A549 (cell line): ENCODE measurements at regions not wholly inside any gene's neighbourhood (a gene's known extent, or its start where the extent isn't known, plus 50 kb on each side); places are given as distances from the start of the nearest gene placed in this dataset.

Experiments
- ATAC-seq, 2 experiments: fragments of 200-7000 bp in 1 of 2; fragments of >200 bp in 1 of 2; cut with Nextera tagmentation in 1 of 2; cut with Tn5 transposase in 1 of 2; 3 replicates each; pipeline versions ENCODE4 v1.8.0 to v1.9.1; 2018 to 2020; ENCODE audit warnings: mild to moderate bottlenecking in 1 of 2, moderate library complexity in 1 of 2
- CTCF ChIA-PET: fragments of 300-600 bp; sonication (Branson Sonifier 250); formaldehyde crosslinking; extraction: SDS; loops from one replicate; lab custom pipeline; 2021; ENCODE audit warnings: antibody characterized with exemption, inconsistent platforms; lab: Yijun Ruan, JAX
- POLR2A ChIA-PET: fragments of 350-600 bp; formaldehyde crosslinking; extraction: SDS; loops from one replicate; lab custom pipeline; 2021; ENCODE audit warnings: antibody characterized with exemption, inconsistent platforms; lab: Yijun Ruan, JAX
- DNase-seq, 2 experiments: peaks; one replicate each; pipeline versions ENCODE4 v3.0.0 to v3.0.0-alpha.2; 2011 to 2016; ENCODE audit warnings: low read depth in 1 of 2, low spot score in 1 of 2
- FAIRE-seq: peaks from 2 replicates; lab custom pipeline; 2011; peaks lifted over from hg19 to GRCh38; lab: Jason Lieb, UNC
- H3K27ac ChIP-seq, 2 experiments: fragments of >200 bp; sonication (Bioruptor Twin); formaldehyde crosslinking; 3 replicates each; pipeline ENCODE4 v1.5.1; 2016 to 2017
- H3K4me1 ChIP-seq: fragments of >200 bp; sonication (Bioruptor Twin); formaldehyde crosslinking; 3 replicates; pipeline ENCODE4 v1.6.1; 2016
- H3K4me2 ChIP-seq: fragments of >200 bp; sonication (Bioruptor Twin); formaldehyde crosslinking; 3 replicates; pipeline ENCODE4 v1.6.1; 2016
- H3K4me3 ChIP-seq: fragments of >200 bp; sonication (Bioruptor Twin); formaldehyde crosslinking; 3 replicates; pipeline ENCODE4 v1.5.1; 2016
- H3K9me3 ChIP-seq: fragments of >200 bp; sonication (Bioruptor Twin); formaldehyde crosslinking; 3 replicates; pipeline ENCODE4 v1.6.1; 2016
- CEBPB ChIP-seq, 2 experiments: fragments of >200 bp in 1 of 2; sonication (Bioruptor Twin) in 1 of 2; formaldehyde crosslinking in 1 of 2; IDR thresholded peaks; 2 replicates each; pipeline ENCODE4 v1.6.1; 2012 to 2016
- CHD2 ChIP-seq: fragments of 150-350 bp; IDR thresholded peaks from 2 replicates; pipeline ENCODE4 v1.6.1; 2014; ENCODE audit warnings: low read length; ENCODE audit not compliant: partially characterized antibody
- CHD4 ChIP-seq: fragments of 200-600 bp; sonication (generic); IDR thresholded peaks from 2 replicates; pipeline ENCODE4 v1.6.1; 2016; ENCODE audit warnings: antibody characterized with exemption, mild to moderate bottlenecking, borderline replicate concordance
- E2F6 ChIP-seq: IDR thresholded peaks from 2 replicates; pipeline ENCODE4 v1.6.1; 2012; ENCODE audit warnings: low read depth, borderline replicate concordance
- EHF ChIP-seq: fragments of 250-450 bp; sonication (Bioruptor Pico); IDR thresholded peaks from 2 replicates; pipeline ENCODE4 v1.5.0; 2020; ENCODE audit warnings: mild to moderate bottlenecking
- EHMT2 ChIP-seq: fragments of 200-600 bp; sonication (generic); IDR thresholded peaks from 2 replicates; pipeline ENCODE4 v1.6.1; 2016; ENCODE audit warnings: antibody characterized with exemption, low read depth, mild to moderate bottlenecking, moderate library complexity
- EP300 ChIP-seq, 2 experiments: fragments of >200 bp; sonication (Bioruptor Twin); formaldehyde crosslinking; IDR thresholded peaks; 2 replicates in 1 of 2; 3 replicates in 1 of 2; pipeline ENCODE4 v1.6.1; 2016 to 2017
- HES2 ChIP-seq: fragments of >200 bp; sonication (Bioruptor Twin); formaldehyde crosslinking; IDR thresholded peaks from 2 replicates; pipeline ENCODE4 v1.6.1; 2016
- HEYL ChIP-seq: fragments of 250-450 bp; sonication (Bioruptor Pico); IDR thresholded peaks from 2 replicates; pipeline ENCODE4 v1.8.0; 2021; ENCODE audit warnings: mild to moderate bottlenecking, moderate library complexity
- HOXA7 ChIP-seq: fragments of 250-450 bp; sonication (Bioruptor Pico); IDR thresholded peaks from 2 replicates; pipeline ENCODE4 v1.5.0; 2020; ENCODE audit warnings: mild to moderate bottlenecking, moderate library complexity
- HOXB5 ChIP-seq: fragments of 250-450 bp; sonication (Bioruptor Pico); IDR thresholded peaks from 2 replicates; pipeline ENCODE4 v1.5.0; 2020; ENCODE audit warnings: mild to moderate bottlenecking, moderate library complexity
- MAX ChIP-seq: IDR thresholded peaks from 2 replicates; pipeline ENCODE4 v1.6.1; 2012
- MAZ ChIP-seq: fragments of 150-350 bp; IDR thresholded peaks from 2 replicates; pipeline ENCODE4 v1.6.1; 2014; ENCODE audit warnings: antibody characterized with exemption, low read depth, low read length, borderline replicate concordance
- MYC ChIP-seq: IDR thresholded peaks from 2 replicates; pipeline ENCODE4 v1.6.1; 2012; ENCODE audit warnings: mild to moderate bottlenecking, inconsistent platforms, low read length, improper control_type of control experiment, borderline replicate concordance
- NFE2L2 ChIP-seq: fragments of 150-350 bp; conservative IDR thresholded peaks from 2 replicates; pipeline ENCODE4 v1.6.1; 2014; ENCODE audit warnings: low read length
- NR3C1 ChIP-seq: fragments of >200 bp; sonication (Bioruptor Twin); formaldehyde crosslinking; IDR thresholded peaks from 3 replicates; pipeline ENCODE4 v1.6.1; 2017
- POLR2AphosphoS2 ChIP-seq: conservative IDR thresholded peaks from 2 replicates; pipeline ENCODE4 v1.6.1; 2012; ENCODE audit warnings: low read length, improper control_type of control experiment, inconsistent platforms
- RAD21 ChIP-seq, 2 experiments: fragments of >200 bp in 1 of 2; sonication (Bioruptor Twin) in 1 of 2; formaldehyde crosslinking in 1 of 2; IDR thresholded peaks in 1 of 2; conservative IDR thresholded peaks in 1 of 2; 2 replicates in 1 of 2; 3 replicates in 1 of 2; pipeline ENCODE4 v1.6.1; 2012 to 2018; ENCODE audit warnings: inconsistent platforms in 1 of 2
- RFX5 ChIP-seq: fragments of 450-650 bp; IDR thresholded peaks from 2 replicates; pipeline ENCODE4 v1.7.1; 2014; ENCODE audit warnings: antibody characterized with exemption, mild to moderate bottlenecking, moderate library complexity
- SMC3 ChIP-seq: fragments of >200 bp; sonication (Bioruptor Twin); formaldehyde crosslinking; IDR thresholded peaks from 3 replicates; pipeline ENCODE4 v1.6.1; 2018; ENCODE audit warnings: inconsistent platforms
- TP53 ChIP-seq: fragments of 250-450 bp; sonication (Bioruptor Pico); IDR thresholded peaks from 2 replicates; pipeline ENCODE4 v1.5.0; 2021; ENCODE audit warnings: mild to moderate bottlenecking, moderate library complexity
- ZNF302 ChIP-seq: fragments of 250-450 bp; sonication (Bioruptor Pico); IDR thresholded peaks from 2 replicates; pipeline ENCODE4 v1.9.0; 2021; ENCODE audit warnings: inconsistent platforms, mild to moderate bottlenecking, moderate library complexity
- WGBS: methylation state at CpG from one replicate; pipeline ENCODE4 v1.1.6; 2017; ENCODE audit errors: missing lambda C conversion rate; 5-methylcytosine and 5-hydroxymethylcytosine counted together

- Histone ChIP-seq H3K27ac (no peak overlapping the region), H3K4me2 (no peak overlapping the region), H3K4me1 (no peaks in the 10 kb centered on the region), H3K9me3 (no peaks in the 10 kb centered on the region), H3K4me3 (no peak overlapping the region)
- POLR2A ChIA-PET = no interaction called here
- DNase-seq = no peak
- no peak for FAIRE-seq
- no peak for TF ChIP-seq CHD4
- no peak for TF ChIP-seq EHF (CRISPR knock-in tag)
- no peak for TF ChIP-seq EP300 (IDR thresholded peaks at IDR 0.05)
- no peak for TF ChIP-seq CEBPB (IDR thresholded peaks at IDR 0.05)
- no peak for TF ChIP-seq HEYL (CRISPR knock-in tag)
- no peak for TF ChIP-seq MAZ
- no peak for TF ChIP-seq NR3C1
- no peak for TF ChIP-seq EHMT2
- TF ChIP-seq POLR2AphosphoS2 = no peak
- no peak for TF ChIP-seq HES2
- no peak for TF ChIP-seq RAD21 (conservative IDR thresholded peaks at IDR 0.05 in 1 of 2, IDR thresholded peaks at IDR 0.05 in 1 of 2)
- no peak for TF ChIP-seq TP53 (CRISPR knock-in tag)
- CTCF ChIA-PET = no interaction called here
- 12% methylated on average over 4 of the region's 4 CpGs for whole genome bisulfite sequencing
- no peak for ATAC-seq
Observed at GRCh38 chr9:80449513-80449912, 877.7 kb downstream of the TLE4 start.

- CTCF ChIA-PET = no interaction called here
- POLR2A ChIA-PET = no interaction called here
- FAIRE-seq = no peak
- Histone ChIP-seq H3K4me1 (no peaks in the 10 kb centered on the region), H3K9me3 (no peaks in the 10 kb centered on the region), H3K27ac (no peak overlapping the region), H3K4me3 (no peak overlapping the region), H3K4me2 (no peak overlapping the region)
- no peak for DNase-seq
- ATAC-seq = no peak
- TF ChIP-seq HOXB5 (CRISPR knock-in tag) (no peak), ZNF302 (CRISPR knock-in tag) (no peak), EHF (CRISPR knock-in tag) (no peak)
- WGBS = 4% methylated on average over 2 of the region's 2 CpGs
Observed at GRCh38 chr9:80448996-80449395, 877.2 kb downstream of the TLE4 start.

GRCh38 chr9:80447876-80448275 is 876.1 kb downstream of the TLE4 start:
- Histone ChIP-seq H3K4me3 (no peak overlapping the region), H3K4me1 (no peaks in the 10 kb centered on the region), H3K9me3 (no peaks in the 10 kb centered on the region), H3K4me2 (no peak overlapping the region), H3K27ac (no peak overlapping the region)
- ChIA-PET POLR2A (no interaction called here), CTCF (interaction anchor here (0.8 kb wide), 1 partner anchor 160 kb away, joined by 3 read pairs; no protein-coding TSS in a partner anchor)
- ATAC-seq (no peak), DNase-seq (no peak), FAIRE-seq (no peak)
- 49% methylated on average over 3 of the region's 3 CpGs for WGBS
- TF ChIP-seq HES2 (no peak), NR3C1 (no peak), HEYL (CRISPR knock-in tag) (no peak), HOXA7 (no peak), MYC (no peak), MAX (no peak), SMC3 (no peak), TP53 (CRISPR knock-in tag) (no peak), RFX5 (no peak), CHD2 (no peak), E2F6 (no peak), NFE2L2 (no peak), CHD4 (no peak)
